GM19395 (cell line): ENCODE measurements at regions not wholly inside any gene's neighbourhood (a gene's known extent, or its start where the extent isn't known, plus 50 kb on each side); places are given as distances from the start of the nearest gene placed in this dataset.

Experiments
- ATAC-seq: cut with Tn5 transposase; IDR thresholded peaks from one replicate; pipeline ENCODE4 v1.9.1; 2021; ENCODE audit warnings: mild to moderate bottlenecking, moderate library complexity; ENCODE audit not compliant: unreplicated experiment

DNA sequence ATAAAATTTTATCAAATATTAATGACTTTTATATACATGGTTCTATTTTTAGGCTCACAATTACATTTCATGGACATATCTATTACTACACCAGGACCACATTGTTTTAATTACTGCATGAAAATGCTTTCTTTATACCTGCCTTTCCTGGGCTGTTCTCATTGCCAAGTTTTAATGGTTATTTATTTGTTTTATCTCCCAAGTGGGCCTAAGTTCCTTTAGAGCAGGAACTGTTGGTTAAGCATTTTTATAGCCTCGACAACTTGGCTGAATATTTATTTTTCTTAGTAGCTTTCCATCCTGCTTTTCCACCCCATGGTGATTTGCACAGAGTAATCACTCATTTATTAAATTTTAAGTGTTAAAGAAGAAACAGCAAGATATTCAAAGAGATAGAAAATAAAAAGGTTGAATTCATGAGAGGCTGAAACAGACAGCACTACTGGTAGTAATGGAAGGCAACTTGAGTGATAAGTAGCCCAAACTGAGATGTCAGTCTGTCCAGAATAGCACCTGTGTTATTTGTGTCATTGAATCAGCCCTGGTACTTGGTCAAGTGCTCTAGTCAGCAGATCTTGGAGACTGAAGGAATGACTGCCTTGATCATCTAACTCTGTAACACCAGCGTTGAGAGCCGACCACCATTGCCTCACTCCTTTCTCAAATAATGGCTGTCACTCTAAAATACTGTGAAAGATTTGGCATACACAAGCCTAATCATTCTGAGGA is 119.1 kb upstream of the EGLN3 start:
- no peak for ATAC-seq

DNA sequence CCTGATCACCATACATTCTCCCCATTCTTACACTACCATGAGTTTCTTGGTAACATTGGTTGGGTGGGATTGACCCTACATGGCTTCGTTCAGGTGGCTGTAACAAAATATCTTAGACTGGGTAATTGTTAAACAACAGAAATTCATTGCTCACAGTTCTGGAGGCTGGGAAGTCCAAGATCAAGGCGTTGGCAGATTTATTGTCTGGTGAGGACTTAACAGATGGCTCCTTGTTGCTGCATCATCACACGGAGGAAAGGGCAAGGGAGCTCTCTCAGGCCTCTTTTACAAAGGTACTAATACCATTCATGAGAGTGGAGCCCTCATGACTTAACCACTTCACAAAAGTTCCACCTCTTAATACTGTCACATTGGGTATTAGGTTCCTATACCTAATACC is 116.7 kb upstream of the EGLN3 start:
- ATAC-seq, result no peak

DNA sequence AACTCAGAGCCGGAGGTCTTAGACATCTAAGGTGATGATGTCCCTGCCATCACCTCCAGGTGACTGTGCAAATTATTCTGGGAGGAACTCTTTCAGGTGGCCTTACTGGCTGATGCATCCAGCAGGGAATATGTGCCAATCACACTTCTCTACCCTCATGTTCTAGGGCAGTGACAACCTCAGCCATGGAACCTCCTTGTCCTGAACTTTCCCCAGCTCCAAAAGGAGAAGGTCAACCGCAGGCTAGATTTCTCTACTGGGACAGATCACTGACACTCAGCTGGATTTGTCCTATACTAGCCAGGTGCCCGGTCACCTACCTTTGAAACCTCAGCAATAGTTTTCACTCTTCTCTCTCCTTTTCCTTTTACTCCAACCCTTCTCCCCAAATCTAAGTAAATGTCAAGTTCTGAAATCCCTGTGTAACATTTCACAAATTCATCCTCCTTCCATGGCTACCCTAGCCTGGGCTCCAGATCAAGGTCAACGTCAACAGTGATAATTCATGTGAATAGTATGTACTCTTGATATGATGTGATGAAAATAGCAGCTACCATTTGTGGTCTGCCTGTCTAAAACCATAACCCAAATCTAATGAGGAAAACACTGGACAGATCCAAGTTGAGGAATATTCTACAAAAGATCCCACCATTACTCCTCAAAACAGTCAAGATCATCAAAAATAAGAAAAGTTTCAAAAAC is 115.0 kb upstream of the EGLN3 start:
- ATAC-seq, result no peak

GRCh38 chr14:34065236-34065635 is 114.4 kb upstream of the EGLN3 start:
- no peak for ATAC-seq

GRCh38 chr14:34064349-34064748 is 113.5 kb upstream of the EGLN3 start:
- no peak for ATAC-seq

DNA sequence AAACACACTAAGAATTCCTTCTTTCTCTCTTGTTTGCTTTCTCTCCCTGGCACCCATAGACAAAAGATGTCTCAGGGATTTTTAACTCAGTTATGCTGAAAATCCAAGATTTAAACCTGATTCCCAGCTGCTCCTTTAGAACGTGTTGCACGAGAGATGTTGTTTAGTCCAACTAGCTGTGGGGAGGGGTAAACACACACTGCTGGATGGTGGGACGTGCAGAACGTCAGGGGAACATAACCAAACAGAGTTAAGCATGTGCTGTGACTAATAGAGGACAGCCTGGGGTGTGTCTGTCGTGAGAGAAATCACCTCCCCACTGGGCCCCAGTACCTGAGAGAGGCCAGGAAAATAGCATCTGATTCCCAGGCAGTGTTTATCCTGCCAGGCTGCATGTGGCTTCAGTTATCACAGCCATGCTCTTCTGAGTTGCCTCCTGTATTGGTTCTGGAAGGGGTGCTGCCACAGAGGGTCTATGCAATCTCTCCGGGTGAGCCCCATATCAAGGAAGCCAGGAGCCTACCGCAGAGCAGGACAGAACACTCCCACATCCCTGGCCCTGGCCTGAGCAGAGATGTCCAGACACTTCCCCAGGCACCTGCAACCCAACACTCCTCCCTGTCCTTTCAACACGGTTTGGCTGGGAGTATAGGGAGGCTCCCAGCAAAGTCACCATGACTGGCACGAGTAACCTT is 112.7 kb upstream of the EGLN3 start:
- ATAC-seq, result no peak

DNA sequence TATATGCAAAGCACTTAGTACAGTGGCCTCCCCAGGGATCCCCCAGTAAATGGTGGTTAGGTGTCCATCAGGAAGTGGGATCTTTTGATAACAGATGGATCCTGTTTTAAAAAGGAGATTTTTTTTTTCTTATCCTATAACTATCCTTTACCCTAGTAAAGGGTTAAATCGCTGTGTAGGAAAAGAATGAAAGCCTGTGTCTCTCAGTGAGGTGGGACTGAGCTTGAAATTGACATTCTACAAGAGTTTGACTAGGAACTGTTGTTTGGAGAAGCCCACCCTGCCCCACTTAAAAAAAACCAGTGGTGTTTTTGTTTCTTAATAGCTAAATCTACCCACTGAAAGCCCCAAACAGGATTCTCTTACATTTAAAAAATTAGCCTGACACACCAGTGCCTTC is 112.2 kb upstream of the EGLN3 start:
- ATAC-seq, result no peak

DNA sequence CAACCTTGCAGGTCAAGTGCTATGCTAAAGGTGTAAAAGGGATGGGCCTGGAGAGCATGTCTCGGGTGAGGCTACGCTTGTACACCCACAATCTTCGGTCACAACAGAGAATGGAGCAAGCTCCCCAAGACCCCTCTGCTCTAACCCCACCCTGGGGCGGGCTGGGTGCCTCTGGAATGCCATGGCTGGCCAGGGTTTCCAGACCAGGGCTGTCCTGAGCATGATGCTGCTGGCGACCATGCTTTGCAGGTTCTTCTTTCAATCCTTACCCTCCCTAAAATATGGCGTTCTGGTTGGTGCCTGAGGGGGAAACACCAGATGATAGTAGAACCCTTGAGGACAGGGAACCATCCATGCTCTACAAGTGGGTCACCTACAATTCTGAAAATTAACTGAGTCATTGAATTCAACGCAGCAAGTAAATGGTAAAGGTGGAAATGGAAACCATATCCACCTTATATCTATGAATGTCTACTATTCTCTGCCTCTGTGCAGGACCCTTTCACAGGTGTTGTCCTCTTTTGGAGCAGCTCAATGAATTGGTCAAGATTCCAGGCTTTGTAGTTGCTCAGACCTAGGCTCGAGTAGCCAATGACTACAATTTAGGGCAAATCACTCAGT is 111.6 kb upstream of the EGLN3 start:
- ATAC-seq, result no peak

- peak; percentile 33 for ATAC-seq
Measured at GRCh38 chr14:34060651-34060999, 109.8 kb upstream of the EGLN3 start.

DNA sequence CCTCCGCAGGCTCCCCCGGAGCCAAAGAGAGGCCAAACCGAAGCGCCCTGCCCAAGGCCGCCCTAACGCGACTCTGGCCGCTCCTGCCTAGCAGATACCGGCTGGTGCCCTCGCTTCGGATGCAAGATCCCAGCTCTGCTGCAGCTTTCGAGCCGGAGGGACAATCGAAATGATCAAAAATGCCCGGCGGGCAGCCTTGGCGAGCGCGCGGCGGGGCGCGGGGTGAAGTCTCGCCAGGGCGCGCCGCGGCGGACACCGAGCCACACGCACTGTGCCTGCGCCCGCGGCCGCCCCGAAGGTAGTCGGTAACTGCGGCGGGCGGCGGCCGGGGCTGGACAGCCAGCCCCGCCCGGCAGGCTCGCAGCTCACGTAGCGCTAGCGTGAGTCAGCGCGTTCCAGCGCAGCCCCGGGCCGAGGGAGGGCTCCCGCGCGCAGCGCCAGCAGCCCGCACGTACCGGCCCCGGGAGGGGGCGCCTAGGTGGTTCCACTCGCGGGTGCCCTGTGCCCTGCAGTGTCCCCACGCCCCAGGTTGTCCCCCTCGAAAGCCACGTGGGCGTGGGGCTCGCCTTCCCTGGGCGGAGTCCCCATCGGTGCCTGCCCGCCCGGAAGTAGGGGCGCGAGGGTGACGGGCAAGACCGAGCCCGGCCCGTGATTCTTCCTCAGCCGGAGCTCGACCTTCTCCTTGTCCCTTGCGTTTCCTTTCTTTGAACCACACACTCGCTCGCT is 109.2 kb upstream of the EGLN3 start:
- ATAC-seq, result peak; percentile 81

GRCh38 chr14:34059037-34059924 is 108.4 kb upstream of the EGLN3 start:
- ATAC-seq, result no peak

GRCh38 chr14:34058510-34058909 is 107.6 kb upstream of the EGLN3 start:
- ATAC-seq, result no peak

DNA sequence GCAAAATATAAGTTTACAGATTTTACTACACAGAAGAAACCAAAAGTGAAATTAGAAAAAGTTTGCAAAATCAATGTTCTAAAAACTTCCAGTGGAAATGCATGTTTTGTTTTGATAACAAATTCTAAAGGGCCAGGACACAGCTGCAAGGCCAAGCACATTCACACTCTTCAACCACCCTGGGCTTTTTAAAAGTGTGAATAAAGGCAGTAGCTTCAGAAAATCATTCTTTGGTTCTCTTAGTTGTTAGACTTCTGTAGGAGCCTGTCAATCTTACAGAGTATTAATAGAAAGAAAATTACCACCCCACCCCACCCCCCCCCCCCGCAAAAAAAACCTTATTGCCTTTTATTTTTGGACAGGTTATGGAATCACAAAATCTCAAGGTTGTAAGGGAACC is 105.2 kb upstream of the EGLN3 start:
- no peak for ATAC-seq

DNA sequence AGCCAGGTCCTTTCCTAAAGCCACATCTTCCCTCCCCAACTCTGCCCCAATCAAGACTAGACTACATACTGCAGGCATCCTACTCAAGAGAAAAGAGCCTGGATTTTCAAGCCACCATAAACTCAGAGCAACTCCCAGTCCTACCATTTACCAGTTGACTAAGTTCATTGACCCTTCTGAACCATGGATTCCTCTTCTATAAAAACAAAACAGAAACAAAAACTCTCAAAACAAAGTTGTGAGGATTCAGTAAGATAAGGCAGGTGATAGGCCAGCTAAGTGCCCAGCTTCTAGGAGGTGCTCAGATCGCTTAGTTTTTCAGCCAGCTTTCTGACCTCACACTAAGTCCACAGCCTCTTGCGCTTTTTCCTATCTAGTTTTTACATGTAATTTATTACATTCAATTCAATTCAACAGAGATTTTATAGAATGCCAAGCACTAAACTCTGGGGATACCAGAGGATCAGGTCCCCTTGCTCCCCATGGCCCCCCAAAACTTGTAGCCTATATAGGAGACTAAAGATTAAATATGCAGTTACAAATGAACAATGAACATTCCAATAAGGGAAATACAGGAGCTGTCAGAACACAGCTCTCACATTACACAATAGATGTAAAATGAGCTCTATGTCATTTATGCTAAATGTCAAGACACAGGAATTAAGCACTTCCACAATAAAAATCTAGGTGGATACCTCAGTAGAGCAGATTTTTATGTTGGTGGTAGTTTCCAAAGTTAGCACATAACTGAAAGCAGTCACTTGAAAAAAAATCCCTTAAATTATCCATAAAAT is 104.5 kb upstream of the EGLN3 start:
- ATAC-seq, result no peak

DNA sequence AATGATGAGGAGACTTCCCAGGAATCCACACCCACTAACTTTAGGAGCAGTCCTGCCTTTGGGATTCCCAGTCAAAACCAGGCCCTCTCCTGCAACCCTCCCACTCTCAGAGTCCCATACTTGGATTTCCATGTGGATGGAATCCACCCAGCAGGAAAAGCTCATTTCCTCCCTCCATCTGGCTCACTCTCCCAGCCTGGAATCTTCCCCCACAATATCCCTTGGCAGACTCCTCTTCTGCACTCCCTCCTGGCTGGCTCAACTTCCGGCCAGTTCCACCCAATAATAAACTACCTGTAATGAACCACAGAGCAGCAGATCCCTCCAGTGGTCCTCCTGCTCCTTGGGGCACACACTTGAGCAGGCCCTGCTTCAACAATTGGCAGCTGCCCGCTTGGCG is 102.8 kb upstream of the EGLN3 start:
- no peak for ATAC-seq

- no peak for ATAC-seq
Measured at GRCh38 chr14:34052658-34053014, 101.8 kb upstream of the EGLN3 start.

- ATAC-seq, result peak; percentile 48
Measured at GRCh38 chr14:34051966-34052657, 101.2 kb upstream of the EGLN3 start.

DNA sequence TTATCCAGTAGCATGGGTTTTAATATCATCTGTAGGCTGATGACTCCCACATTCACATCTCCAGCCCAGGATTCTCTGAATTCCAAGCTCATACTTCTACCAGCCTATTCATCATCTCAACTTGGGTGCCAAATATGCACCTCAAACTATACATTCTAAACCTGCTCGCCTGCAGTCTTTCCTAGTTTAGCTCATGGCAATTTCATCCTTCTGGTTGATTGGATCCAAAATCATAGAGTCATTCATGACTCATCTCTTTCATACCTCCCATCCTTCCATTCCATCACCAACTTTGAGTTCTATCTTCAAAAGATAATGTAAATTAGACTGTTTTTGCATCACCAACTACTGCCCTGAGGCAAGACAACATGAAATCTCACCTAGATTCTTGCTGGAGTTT is 99.7 kb upstream of the EGLN3 start:
- no peak for ATAC-seq

DNA sequence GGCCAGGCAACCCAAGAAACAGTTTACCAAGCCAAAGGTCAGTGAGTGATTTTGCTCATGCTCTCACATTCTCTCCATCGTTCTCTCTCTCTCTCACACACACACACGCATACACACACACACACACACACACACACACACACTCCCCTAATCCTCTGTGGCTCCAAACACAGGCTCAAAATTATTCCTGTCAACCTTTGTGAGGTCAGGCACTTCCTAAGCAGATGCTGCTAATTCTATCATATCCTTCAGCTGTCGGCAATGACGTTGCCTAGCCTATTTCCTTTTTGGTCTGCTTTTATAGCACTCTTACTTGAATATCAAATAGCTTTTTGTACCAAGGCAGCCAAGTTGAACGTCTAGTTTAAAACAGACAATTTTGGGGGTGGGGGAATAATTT is 98.9 kb upstream of the EGLN3 start:
- ATAC-seq, result no peak
